ENCODE measurements at regions not wholly inside any gene's neighbourhood (a gene's known extent, or its start where the extent isn't known, plus 50 kb on each side); places are given as distances from the start of the nearest gene placed in this dataset.

GRCh38 chr17:79183293-79184158 is 108.9 kb downstream of the ENGASE start:
- WGBS, 2 donors (ENCODE audit: low coverage in 1 of 2) = 0% methylated on average over 3 of the region's 93 CpGs; no CpG with 5 or more reads in 1 of the 2 donors
- H3K27me3 ChIP-seq = peaks cover 97% of the 10 kb centered on the region
- peaks cover 0 to 5% (median 0%) of the 10 kb centered on the region in 3 donors for H3K9me3 ChIP-seq
- no peak for ATAC-seq
- peaks cover 0 to 14% (median 0%) of the 10 kb centered on the region in 3 donors for H3K4me1 ChIP-seq
- H3K4me3 ChIP-seq = peak overlapping the region in 1 of 2 donors; percentile 30
- TF ChIP-seq POLR2AphosphoS5 (IDR thresholded peaks at IDR 0.05) (no peak), POLR2A (IDR thresholded peaks at IDR 0.05) (no peak), CTCF (IDR thresholded peaks at IDR 0.05) (no peak), EP300 (IDR thresholded peaks at IDR 0.05) (no peak)
- no peak overlapping the region for H3K27ac ChIP-seq
- H3K36me3 ChIP-seq = no peaks in the 10 kb centered on the region

- 0% methylated on average over 2 of the region's 43 CpGs; no CpG with 5 or more reads in 1 of the 2 donors for WGBS, 2 donors (ENCODE audit: low coverage in 1 of 2)
- Histone ChIP-seq H3K27ac (no peak overlapping the region), H3K36me3 (no peaks in the 10 kb centered on the region), H3K4me3 (no peak overlapping the region), H3K9me3 (peaks cover 0 to 5% (median 0%) of the 10 kb centered on the region in 3 donors), H3K27me3 (peaks cover 95% of the 10 kb centered on the region), H3K4me1 (peaks cover 0 to 14% (median 0%) of the 10 kb centered on the region in 3 donors)
- ATAC-seq = no peak
- TF ChIP-seq EP300 (IDR thresholded peaks at IDR 0.05) = no peak
- no peak for TF ChIP-seq POLR2A (IDR thresholded peaks at IDR 0.05)
- TF ChIP-seq CTCF (IDR thresholded peaks at IDR 0.05) = no peak
- TF ChIP-seq POLR2AphosphoS5 (IDR thresholded peaks at IDR 0.05) = no peak
Measured at GRCh38 chr17:79183043-79183292, 108.3 kb downstream of the ENGASE start.

DNA sequence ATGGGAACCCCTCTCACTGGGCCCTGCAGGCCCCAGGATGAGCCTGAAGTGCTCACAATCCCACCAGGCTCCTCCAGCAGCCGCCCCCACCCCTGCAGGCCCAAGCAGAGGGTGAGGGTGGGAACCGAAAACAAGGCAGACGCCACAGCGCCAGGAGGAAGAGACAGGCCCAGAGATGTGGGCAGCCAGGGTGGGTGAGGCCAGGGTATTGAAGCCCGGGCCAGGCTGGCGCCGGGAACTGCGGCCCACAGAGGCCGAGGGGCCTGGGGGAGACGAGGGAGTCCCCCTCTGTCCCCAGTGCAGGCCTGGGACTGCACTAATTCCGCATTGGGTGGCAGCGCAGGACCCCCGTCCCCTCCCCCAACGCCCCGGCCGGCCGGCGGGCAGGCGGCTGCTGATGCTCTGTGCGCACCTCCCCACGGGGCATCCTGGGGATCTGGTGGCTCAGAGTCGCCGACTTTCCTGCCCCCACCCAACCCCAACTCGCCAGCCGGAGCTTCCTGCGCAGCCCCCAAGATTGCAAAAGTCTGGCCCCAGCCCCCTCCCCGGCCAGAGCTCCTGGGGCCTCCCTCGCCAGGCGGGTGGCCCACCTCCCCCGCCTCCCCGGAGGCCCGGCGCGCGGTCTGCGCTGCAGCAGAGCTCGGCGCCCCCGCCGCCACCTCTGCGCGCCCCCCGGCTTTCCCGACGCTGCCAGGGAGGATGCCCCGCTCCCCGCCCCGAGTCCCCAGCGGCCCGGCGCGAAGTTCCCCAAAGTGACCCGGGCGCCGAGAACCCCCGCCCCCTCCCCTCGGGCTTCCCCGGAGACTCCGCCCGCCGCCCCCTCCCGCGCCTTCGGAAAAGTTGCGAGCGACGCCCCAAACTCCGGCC is 107.8 kb downstream of the ENGASE start:
- Histone ChIP-seq H3K4me1 (peaks cover 0 to 14% (median 0%) of the 10 kb centered on the region in 3 donors), H3K27ac (no peak overlapping the region), H3K4me3 (no peak overlapping the region), H3K9me3 (peaks cover 0 to 5% (median 0%) of the 10 kb centered on the region in 3 donors), H3K27me3 (peaks cover 95% of the 10 kb centered on the region), H3K36me3 (no peaks in the 10 kb centered on the region)
- WGBS, 2 donors (ENCODE audit: low coverage in 1 of 2) = no CpG with 5 or more reads among the region's 68 CpGs
- ATAC-seq = no peak
- TF ChIP-seq CTCF (IDR thresholded peaks at IDR 0.05) (no peak), EP300 (IDR thresholded peaks at IDR 0.05) (no peak), POLR2AphosphoS5 (IDR thresholded peaks at IDR 0.05) (no peak), POLR2A (IDR thresholded peaks at IDR 0.05) (no peak)

- Histone ChIP-seq H3K9me3 (peaks cover 0 to 5% (median 0%) of the 10 kb centered on the region in 3 donors), H3K4me1 (peaks cover 0 to 14% (median 0%) of the 10 kb centered on the region in 3 donors), H3K27ac (no peak overlapping the region), H3K4me3 (no peak overlapping the region), H3K27me3 (peaks cover 88% of the 10 kb centered on the region), H3K36me3 (no peaks in the 10 kb centered on the region)
- no peak for TF ChIP-seq EP300 (IDR thresholded peaks at IDR 0.05)
- no peak for TF ChIP-seq POLR2AphosphoS5 (IDR thresholded peaks at IDR 0.05)
- no peak for TF ChIP-seq POLR2A (IDR thresholded peaks at IDR 0.05)
- no peak for TF ChIP-seq CTCF (IDR thresholded peaks at IDR 0.05)
- no peak for ATAC-seq
- WGBS, 2 donors (ENCODE audit: low coverage in 1 of 2) = 40 to 64% methylated on average over 2 to 10 of the region's 20 CpGs
Measured at GRCh38 chr17:79180358-79181005, 105.9 kb downstream of the ENGASE start.
